DND-41 (cell line): ENCODE measurements at regions not wholly inside any gene's neighbourhood (a gene's known extent, or its start where the extent isn't known, plus 50 kb on each side); places are given as distances from the start of the nearest gene placed in this dataset.

Experiments used
- ATAC-seq: fragments of 200-7000 bp; cut with Tn5 transposase; 3 replicates; pipeline ENCODE4 v1.9.1; 2021; ENCODE audit warnings: low read depth; ENCODE audit not compliant: insufficient read depth
- DNase-seq: peaks from one replicate; pipeline ENCODE4 v3.0.0-alpha.2; 2020
- H2AFZ ChIP-seq: 2 replicates; pipeline ENCODE4 v1.6.0; 2012; ENCODE audit warnings: low read depth, low read length
- H3K27ac ChIP-seq: 2 replicates; pipeline ENCODE4 v1.5.1; 2012; ENCODE audit warnings: low read length, inconsistent platforms
- H3K27me3 ChIP-seq: fragments of 200-600 bp; sonication (generic); 2 replicates; pipeline ENCODE4 v1.6.0; 2012; ENCODE audit warnings: low read length, mild to moderate bottlenecking, inconsistent platforms; ENCODE audit not compliant: insufficient read depth, poor library complexity
- H3K36me3 ChIP-seq: 2 replicates; pipeline ENCODE4 v1.5.1; 2012; ENCODE audit warnings: low read length, inconsistent platforms; ENCODE audit not compliant: insufficient read depth
- H3K4me1 ChIP-seq: 2 replicates; pipeline ENCODE4 v1.5.1; 2012; ENCODE audit warnings: mild to moderate bottlenecking, low read length; ENCODE audit not compliant: insufficient read depth
- H3K4me2 ChIP-seq: 2 replicates; pipeline ENCODE4 v1.6.0; 2012; ENCODE audit warnings: mild to moderate bottlenecking, moderate library complexity, low read length, inconsistent platforms; ENCODE audit not compliant: insufficient read depth
- H3K4me3 ChIP-seq, 2 experiments: fragments of 200-600 bp in 1 of 2; shearing (Covaris generic) in 1 of 2; 2 replicates each; pipeline ENCODE4 v1.5.1; 2012 to 2016; ENCODE audit warnings: inconsistent platforms in 2 of 2, low read length in 2 of 2, mild to moderate bottlenecking in 2 of 2, low read depth in 1 of 2, moderate library complexity in 1 of 2
- H3K79me2 ChIP-seq: 2 replicates; pipeline ENCODE4 v1.6.0; 2012; ENCODE audit warnings: low read length, inconsistent platforms; ENCODE audit not compliant: insufficient read depth
- H3K9ac ChIP-seq: 2 replicates; pipeline ENCODE4 v1.6.0; 2012; ENCODE audit warnings: low read depth, mild to moderate bottlenecking, inconsistent platforms, low read length, moderate library complexity
- H3K9me3 ChIP-seq: 2 replicates; pipeline ENCODE4 v1.5.1; 2012; ENCODE audit warnings: low read length, moderate library complexity, mild to moderate bottlenecking, inconsistent platforms; ENCODE audit not compliant: insufficient read depth, severe bottlenecking
- H4K20me1 ChIP-seq: 2 replicates; pipeline ENCODE4 v1.6.0; 2012; ENCODE audit warnings: low read length; ENCODE audit not compliant: insufficient read depth
- CTCF ChIP-seq: IDR thresholded peaks from 2 replicates; pipeline ENCODE4 v1.5.1; 2012; ENCODE audit warnings: borderline replicate concordance, low read length, moderate library complexity, mild to moderate bottlenecking; ENCODE audit not compliant: poor library complexity, severe bottlenecking; ENCODE audit errors: extremely low read depth
- EZH2 ChIP-seq: IDR thresholded peaks from 3 replicates; pipeline ENCODE4 v1.6.1; 2012; ENCODE audit warnings: borderline replicate concordance, low read depth, mild to moderate bottlenecking, moderate library complexity, low read length, inconsistent platforms; ENCODE audit not compliant: severe bottlenecking

- no peak for ATAC-seq
- Histone ChIP-seq H2AFZ (no peak overlapping the region), H3K27me3 (no peaks in the 10 kb centered on the region), H4K20me1 (no peaks in the 10 kb centered on the region; the same call in 1 of the 2 replicates), H3K36me3 (no peaks in the 10 kb centered on the region), H3K4me1 (no peaks in the 10 kb centered on the region), H3K4me2 (no peak overlapping the region), H3K79me2 (no peaks in the 10 kb centered on the region), H3K27ac (no peak overlapping the region), H3K4me3 (no peak overlapping the region), H3K9ac (no peak overlapping the region), H3K9me3 (peaks cover 6% of the 10 kb centered on the region)
- no peak for DNase-seq
- no peak for TF ChIP-seq EZH2
- no peak for TF ChIP-seq CTCF
Observed at GRCh38 chr1:20423169-20423795, 62.7 kb downstream of the CAMK2N1 start.

- no peaks in the 10 kb centered on the region for H3K27me3 ChIP-seq
- no peak for TF ChIP-seq CTCF
- no peak for TF ChIP-seq EZH2
- no peak overlapping the region for H3K4me3 ChIP-seq
- 0 out of 2 replicates have a peak, but pooled peaks cover 2% of the 10 kb centered on the region for H4K20me1 ChIP-seq
- H3K27ac ChIP-seq, result no peak overlapping the region
- H3K4me2 ChIP-seq, result no peak overlapping the region
- peaks cover 6% of the 10 kb centered on the region for H3K9me3 ChIP-seq
- H3K79me2 ChIP-seq, result no peaks in the 10 kb centered on the region
- H2AFZ ChIP-seq, result no peak overlapping the region
- DNase-seq, result no peak
- no peaks in the 10 kb centered on the region for H3K36me3 ChIP-seq
- no peaks in the 10 kb centered on the region for H3K4me1 ChIP-seq
- H3K9ac ChIP-seq, result no peak overlapping the region
- no peak for ATAC-seq
Observed at GRCh38 chr1:20421441-20421840, 64.6 kb downstream of the CAMK2N1 start.

- Histone ChIP-seq H3K36me3 (no peaks in the 10 kb centered on the region), H3K4me3 (no peak overlapping the region), H3K4me2 (no peak overlapping the region), H3K79me2 (no peaks in the 10 kb centered on the region), H3K27ac (no peak overlapping the region), H3K9me3 (no peaks in the 10 kb centered on the region), H3K4me1 (no peaks in the 10 kb centered on the region), H3K9ac (no peak overlapping the region), H4K20me1 (0 out of 2 replicates have a peak, but pooled peaks cover 2% of the 10 kb centered on the region), H2AFZ (no peak overlapping the region), H3K27me3 (no peaks in the 10 kb centered on the region)
- ATAC-seq, result no peak
- no peak for DNase-seq
- TF ChIP-seq CTCF (no peak), EZH2 (no peak)
Observed at GRCh38 chr1:20417581-20417980, 68.4 kb downstream of the CAMK2N1 start.
